OCI-LY1 (cell line): ENCODE measurements at regions not wholly inside any gene's neighbourhood (a gene's known extent, or its start where the extent isn't known, plus 50 kb on each side); places are given as distances from the start of the nearest gene placed in this dataset.

ENCODE experiments used
- CTCF ChIP-seq: fragments of 200-600 bp; sonication (generic), shearing (Covaris generic); IDR thresholded peaks from 2 replicates; pipeline ENCODE4 v1.5.1; 2017; ENCODE audit warnings: mild to moderate bottlenecking, antibody characterized with exemption, low read length, moderate library complexity, mixed read lengths
- EZH2 ChIP-seq: fragments of 200-600 bp; sonication (generic), shearing (Covaris generic); IDR thresholded peaks from 2 replicates; pipeline ENCODE4 v1.8.0; 2017; ENCODE audit warnings: borderline replicate concordance, mixed run types, mild to moderate bottlenecking, antibody characterized with exemption, low read length, moderate library complexity, mixed read lengths

GRCh38 chr1:164380893-164381292 lies 178.1 kb upstream of the PBX1 start:
- TF ChIP-seq CTCF = no peak
- no peak for TF ChIP-seq EZH2
